RPMI7951 (cell line): ENCODE measurements at regions not wholly inside any gene's neighbourhood (a gene's known extent, or its start where the extent isn't known, plus 50 kb on each side); places are given as distances from the start of the nearest gene placed in this dataset.

Experiments used
- DNase-seq: peaks from one replicate; pipeline ENCODE4 v3.0.0-alpha.2; 2012; ENCODE audit warnings: low read depth

DNA sequence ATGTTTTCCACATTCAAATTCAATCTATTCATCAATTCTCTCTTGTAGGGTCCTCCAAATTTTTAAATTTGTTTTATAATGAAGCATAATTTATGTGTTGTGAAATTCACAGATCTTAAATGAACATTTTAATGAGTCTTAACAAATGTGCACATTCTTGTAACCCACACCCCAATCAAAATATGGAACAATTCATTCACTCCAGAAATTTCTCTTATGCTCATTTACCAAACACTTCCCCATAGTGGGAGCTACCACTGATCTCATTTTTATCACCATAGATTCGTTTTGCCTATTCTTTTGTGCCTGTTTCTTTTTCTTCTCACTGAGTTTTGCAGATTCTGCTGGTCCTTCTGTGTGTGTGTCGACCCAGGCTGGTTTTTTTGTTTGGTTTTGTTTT lies 664.1 kb downstream of the EFNB2 start:
- no peak for DNase-seq

- DNase-seq: no peak
Observed at GRCh38 chr13:105863300-105863920, 672.1 kb downstream of the EFNB2 start.

- no peak for DNase-seq
Observed at GRCh38 chr13:105848494-105848893, 687.0 kb downstream of the EFNB2 start.

GRCh38 chr13:105847527-105848291 lies 687.8 kb downstream of the EFNB2 start:
- peak; percentile 55 for DNase-seq

DNA sequence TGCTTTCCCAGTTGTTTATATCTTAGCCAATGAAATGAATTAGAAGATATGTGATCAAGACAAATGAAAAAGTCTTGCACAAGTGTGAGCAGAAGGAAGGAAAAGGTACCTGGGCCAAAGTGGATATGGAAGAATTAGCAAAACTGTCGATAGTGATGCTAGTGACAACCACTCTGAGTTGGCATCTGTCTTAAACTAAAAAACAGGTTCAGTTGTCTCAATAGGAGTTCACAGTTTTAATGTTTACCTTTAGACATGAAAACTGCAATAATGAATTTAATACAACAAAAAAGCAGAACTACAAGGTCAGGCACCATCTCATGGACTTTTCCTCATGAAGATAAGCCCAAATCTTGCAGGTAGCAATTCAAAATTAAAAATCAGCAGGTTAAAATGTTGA lies 688.5 kb downstream of the EFNB2 start:
- DNase-seq: no peak

DNA sequence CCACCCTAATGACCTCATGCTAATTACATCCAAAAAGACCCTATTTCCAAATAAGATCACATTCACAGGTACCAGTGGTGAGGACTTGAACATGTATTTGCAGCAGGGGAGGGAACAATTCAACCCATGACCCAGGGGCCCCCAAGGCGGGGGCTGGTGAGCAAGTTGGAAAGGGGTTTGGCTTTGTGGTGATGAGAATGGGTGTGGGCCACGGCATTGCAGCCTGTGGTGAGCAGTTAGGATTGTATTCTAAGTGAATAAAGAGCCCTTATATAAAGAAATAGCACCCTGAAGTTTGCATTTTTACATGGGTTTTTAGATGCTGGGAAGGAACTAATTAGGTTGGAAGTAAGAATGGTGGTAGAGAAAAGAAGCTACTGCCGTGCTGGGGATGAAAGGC lies 694.2 kb downstream of the EFNB2 start:
- DNase-seq: no peak

DNA sequence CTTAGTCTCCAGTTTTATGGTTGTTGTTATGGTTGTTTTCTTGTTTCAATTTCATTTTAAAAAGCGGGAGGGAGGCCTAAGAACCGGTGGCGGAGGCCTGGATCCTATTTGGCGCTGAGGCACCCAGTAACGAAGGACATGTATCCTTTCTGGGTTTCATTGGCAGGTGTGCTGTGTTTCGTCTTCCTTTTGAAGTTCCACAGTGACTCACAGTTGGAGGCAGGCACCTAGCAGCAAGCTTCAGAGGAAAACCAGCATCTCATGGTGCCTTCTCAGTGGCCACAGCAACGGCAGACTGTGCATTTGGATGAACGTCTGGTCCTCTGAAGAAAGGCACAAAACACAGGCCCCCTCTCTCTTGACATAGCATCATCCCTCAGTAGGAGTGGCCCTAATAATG lies 697.2 kb downstream of the EFNB2 start:
- DNase-seq: no peak

DNA sequence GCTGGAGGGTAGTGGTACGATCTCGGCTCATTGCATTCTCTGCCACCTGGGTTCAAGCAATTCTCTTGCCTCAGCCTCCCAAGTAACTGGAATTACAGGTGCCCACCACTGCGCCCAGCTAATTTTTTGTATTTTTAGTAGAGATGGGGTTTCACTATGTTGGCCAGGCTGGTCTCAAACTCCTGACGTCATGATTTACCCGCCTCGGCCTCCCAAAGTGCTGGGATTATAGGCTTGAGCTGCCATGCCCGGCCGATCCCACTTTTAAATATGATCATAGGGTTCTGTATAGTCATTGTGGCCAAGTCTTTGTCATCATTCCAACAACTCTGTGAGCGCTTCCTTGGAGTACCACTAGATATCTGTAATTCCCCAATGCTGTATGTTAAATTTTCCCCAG lies 698.2 kb downstream of the EFNB2 start:
- peak; percentile 25 for DNase-seq

DNA sequence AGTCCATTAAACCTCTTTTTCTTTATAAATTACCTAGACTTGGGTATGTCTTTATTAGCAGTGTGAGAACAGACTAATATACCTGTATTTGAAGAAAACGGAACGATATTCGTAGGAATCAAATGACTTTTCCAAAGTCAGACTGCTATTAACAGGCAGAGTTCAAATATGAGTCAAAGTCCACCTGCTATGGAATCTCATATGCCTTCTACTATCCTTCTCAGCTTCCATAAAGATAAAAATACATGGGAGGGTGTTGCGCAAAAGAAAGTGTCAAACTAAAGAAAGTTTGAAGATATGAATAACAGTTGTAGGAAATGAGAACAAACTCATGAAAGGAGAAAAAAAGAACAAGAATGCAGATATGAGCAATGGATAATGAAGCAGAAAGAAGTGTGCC lies 704.6 kb downstream of the EFNB2 start:
- DNase-seq: no peak

DNA sequence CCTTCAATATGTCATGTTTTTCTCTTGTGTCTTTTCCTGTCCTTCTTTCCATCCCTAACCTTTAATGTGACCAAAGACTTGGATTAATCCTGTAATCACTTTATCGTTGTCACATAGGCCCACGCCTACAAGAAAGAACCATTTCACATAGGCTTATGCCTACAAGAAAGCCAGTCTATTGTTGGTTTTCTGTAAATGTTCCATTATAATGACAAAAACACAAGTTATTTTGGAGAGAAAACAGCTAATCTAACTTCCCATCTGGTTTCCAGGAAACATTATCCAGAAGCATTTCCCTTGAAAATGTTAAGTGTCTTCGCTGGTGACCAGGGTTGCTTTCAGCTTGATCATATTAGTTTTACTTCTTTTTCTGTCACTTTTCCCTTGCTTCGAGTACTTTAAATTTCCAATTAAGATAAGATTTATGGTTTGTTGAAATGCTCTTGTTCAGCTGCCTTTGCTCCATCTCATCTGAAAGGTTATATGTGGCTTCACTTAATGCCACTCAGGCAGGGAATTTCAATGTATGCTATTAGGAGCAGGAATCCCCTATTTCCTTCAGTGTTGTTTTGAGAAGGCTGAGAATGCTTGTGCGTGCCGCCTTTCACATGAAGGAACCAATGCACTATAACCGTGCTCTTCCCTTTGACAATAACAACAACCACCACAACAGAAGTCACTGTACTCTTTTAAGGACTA lies 708.2 kb downstream of the EFNB2 start:
- DNase-seq: no peak

DNA sequence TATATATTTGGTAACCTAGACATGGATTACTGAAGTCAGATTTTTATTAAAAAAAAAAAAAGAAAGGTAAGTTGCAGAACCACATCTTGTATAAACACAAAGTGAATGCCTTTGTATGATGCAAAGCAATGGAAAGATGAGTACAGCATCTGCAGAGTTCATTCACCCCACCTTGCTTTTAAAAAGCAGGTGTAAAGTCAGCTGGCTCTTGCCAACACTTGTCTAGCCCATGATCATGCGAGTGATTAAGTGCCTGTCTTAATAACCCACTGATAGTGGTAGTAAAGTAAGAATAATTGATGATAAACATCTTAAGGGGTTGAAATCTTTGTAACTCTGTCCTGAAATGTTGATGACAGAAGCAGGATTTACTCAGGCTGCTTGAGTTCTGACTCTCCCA lies 710.4 kb downstream of the EFNB2 start:
- no peak for DNase-seq

DNA sequence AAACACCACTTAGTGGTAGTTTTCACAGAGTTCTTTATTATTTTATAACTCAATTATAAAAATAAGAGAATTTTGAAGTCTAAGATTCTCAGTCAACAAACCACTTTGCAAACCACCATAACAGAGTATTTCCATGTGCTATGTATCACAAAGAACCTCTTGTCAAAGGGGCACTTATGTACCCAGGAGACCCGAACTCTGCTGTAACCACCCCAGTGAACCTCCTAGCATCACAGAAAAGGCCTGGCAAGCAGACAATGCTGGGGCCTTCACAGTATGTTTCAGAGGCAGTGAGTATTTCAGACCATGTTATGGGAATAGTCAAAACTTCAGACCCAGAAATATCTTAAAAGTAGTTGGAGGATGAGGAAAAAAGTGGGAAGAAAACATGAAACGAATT lies 714.1 kb downstream of the EFNB2 start:
- no peak for DNase-seq

- no peak for DNase-seq
Observed at GRCh38 chr13:105820415-105820814, 715.0 kb downstream of the EFNB2 start.

GRCh38 chr13:105817498-105817897 lies 718.0 kb downstream of the EFNB2 start:
- DNase-seq: no peak

GRCh38 chr13:105816994-105817393 lies 718.5 kb downstream of the EFNB2 start:
- no peak for DNase-seq

GRCh38 chr13:105814902-105815250 lies 720.6 kb downstream of the EFNB2 start:
- no peak for DNase-seq

- DNase-seq: no peak
Observed at GRCh38 chr13:105814219-105814901, 721.1 kb downstream of the EFNB2 start.

DNA sequence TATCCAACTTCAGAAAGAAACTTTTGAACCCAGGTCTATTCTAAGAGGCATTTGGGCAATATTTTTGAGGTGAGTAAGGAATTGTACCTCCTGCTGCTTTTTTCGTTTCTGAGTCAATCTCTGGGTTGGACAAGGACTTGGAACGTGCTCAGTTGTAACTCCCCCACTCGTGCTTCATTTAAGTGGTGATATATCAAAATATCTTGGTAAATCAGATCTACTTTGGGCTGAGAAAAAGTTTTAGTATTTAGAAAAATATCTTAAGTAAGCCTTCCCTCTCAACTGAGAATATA lies 728.9 kb downstream of the EFNB2 start:
- peak; percentile 26 for DNase-seq

- no peak for DNase-seq
Observed at GRCh38 chr13:105805892-105806627, 729.4 kb downstream of the EFNB2 start.

- peak; percentile 75 for DNase-seq
Observed at GRCh38 chr13:105804561-105805190, 730.8 kb downstream of the EFNB2 start.

DNA sequence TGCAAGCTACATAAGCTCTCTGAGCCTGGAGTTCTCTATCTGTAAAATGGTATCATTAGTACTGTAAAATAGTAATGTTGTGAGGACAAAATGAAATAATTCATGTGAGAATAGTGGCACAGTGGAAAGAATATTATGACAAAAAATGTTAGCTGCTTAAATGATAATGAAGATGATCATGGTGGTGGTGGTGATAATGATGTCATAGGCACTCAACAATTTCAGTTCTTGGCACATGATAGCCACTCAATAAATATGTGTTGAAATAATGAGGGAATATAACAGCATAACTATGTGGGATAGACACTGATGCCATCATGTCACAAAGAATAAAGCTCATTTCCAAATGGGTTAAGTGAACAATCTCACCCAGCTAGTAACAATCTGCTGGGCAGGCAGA lies 736.3 kb downstream of the EFNB2 start:
- DNase-seq: no peak

DNA sequence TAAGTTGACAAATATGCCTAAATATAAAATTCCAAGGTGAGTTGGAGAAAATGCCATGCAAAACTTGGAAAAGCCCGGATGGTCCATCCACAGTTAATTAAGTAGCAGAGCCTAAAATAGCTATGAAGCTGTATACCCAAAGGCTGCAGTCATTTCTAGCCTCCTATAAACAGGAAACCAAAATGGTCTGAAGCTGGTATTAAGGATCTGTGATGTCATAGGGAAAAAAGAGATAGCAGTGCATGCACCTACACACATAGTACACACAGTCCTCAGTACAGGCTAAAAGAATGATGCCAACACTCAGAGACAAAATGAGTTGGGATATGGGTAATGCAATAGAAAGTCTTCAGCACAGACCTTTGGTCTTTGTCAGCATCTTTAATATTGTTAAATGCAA lies 736.9 kb downstream of the EFNB2 start:
- no peak for DNase-seq
